ENCODE measurements at regions not wholly inside any gene's neighbourhood (a gene's known extent, or its start where the extent isn't known, plus 50 kb on each side); places are given as distances from the start of the nearest gene placed in this dataset.
A peak's percentile ranks its signal among the peaks of the same experiment; 100 is the strongest.

DNA sequence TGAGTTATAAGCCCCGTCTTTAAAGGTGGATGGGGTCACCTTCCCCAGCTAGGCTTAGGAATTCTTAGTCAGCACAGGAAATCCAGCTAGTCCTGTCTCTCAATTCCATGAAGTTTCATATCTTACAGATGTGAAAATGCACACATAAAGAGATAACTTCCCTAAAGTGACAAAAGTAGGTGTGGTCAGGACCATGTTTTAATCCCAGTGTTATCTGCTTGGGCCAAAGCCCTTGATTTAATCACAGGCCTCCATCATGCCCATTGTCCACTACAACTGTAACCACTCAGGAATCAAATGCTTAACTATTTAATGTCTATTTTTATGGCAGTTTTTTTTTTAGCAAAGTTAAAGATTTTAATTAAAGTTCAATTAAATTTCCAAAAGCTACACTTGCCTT, 194.4 kb upstream of the BTG1 start:
- DNase-seq, result no peak

DNA sequence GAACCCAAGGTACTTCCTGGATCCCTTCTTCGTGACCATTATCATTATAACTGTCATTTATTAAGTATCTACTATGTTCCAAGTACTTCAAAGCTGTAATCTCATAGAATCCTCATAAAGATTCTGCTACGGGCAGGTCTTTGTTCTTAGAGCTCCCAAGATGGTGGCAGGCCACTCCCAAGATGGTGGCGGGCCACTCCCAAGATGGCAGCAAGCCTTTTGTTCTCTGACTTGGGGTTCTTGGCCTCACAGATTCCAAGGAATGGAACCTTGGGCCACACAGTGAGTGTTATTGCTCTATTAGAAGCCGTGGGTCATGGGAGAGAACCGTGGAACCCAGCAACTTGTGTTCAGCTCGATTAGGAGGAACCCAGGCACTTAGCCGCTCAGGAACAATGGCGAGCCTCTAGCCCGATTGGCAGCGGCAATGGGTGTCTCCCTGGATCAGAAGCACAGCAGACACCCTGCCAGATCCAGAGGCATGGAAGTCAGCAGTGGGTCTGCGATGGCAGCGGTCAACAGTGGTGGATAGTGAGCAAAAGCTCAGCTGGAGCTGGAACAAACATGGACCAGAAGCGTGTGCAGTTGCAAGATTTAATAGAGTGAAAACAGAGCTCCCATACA, 193.7 kb upstream of the BTG1 start:
- no peak for DNase-seq

DNA sequence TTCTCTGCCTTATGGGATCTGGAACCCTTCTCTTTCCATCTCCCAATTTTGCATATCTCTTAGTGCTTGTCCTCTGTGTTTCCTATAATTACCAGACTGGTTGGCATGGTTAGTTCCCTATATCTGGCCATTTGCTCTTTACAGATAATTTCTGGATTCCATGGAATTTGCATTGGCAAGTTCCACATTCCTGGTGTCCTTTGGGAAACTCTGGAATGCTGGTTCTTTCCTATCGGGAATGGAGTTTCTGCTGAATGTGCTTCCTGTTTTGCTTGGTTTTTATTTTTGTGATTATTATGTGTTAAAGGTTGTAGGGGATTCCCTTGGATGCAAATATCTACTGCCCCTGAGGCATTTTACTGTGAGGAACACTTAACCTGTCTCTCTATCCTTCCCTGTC, 193.0 kb upstream of the BTG1 start:
- DNase-seq, result no peak

DNA sequence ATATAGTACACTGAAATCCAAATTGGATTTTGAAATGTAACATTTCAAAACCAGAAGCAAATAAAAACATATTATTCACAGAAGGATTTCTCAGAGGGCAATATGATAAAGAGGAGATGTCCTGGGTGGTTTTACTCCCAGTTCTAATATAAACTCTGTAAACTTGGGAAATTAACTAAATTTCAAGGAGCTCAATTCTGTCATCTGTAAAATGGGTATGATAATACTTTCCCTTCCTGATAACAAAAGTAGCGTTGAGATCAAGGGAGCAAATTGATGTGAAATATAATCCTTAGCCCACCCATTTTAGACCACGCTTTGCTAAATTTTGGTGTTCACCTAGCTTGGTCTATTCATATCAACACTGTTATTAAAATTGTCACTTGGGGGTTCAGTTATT, 192.5 kb upstream of the BTG1 start:
- no peak for DNase-seq

GRCh38 chr12:92337128-92337527, 191.5 kb upstream of the BTG1 start:
- DNase-seq, result no peak

DNA sequence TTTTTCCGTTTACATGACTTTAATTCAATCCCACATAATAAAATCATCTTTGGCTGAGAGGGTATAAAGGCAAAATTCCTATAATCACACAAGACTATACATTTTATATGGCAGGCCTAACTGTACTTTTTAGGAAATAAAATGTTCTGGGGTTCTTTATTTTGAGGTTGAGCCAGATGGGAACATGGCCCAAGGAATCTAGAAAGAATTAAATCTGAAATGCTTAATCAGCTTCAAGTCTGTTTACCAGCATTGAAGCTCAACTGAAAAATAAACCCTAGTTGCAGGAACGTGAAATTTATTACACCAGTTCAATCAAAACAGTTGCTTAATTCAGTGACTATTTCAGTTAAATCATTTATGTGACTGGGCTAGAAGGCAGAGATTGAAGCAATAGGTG, 191.0 kb upstream of the BTG1 start:
- DNase-seq, result no peak

DNA sequence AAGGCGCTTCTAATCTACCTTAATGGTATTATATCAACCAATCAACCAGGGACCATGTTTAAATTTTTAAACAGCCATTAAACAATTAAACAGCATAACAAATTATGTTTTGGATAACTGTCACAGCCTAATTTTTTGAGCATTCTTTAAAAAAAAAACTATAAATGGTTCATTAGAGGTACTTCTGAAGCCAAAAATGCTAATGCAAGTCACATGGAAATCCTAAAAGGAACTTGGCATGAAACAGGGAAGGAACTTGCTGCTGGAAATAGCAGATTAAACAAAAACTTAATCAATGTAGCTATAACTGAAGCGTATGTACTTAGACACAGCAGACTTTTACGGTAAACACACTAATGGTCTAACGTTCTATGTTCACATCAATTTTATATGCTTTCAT, 190.2 kb upstream of the BTG1 start:
- no peak for DNase-seq

DNA sequence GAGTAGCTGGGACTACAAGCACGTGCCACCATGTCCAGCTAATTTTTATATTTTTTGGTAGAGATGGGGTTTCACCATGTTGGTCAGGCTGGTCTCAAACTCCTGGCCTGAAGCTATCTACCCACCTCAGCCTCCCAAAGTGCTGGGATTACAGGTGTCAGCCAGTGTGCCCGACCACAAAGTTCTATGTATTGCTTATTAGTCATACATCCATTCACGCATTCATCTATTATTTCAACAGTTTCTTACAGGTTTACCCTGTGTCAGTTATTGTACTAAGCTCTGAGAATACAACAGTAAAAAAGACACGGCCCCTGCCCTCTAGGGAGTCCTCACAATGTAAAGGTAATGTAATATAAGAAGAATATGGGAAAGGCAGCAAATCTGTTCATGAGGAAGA, 188.9 kb upstream of the BTG1 start:
- no peak for DNase-seq

- no peak for DNase-seq
These were observed 186.9 kb upstream of the BTG1 start for GRCh38 chr12:92332552-92332951.

DNA sequence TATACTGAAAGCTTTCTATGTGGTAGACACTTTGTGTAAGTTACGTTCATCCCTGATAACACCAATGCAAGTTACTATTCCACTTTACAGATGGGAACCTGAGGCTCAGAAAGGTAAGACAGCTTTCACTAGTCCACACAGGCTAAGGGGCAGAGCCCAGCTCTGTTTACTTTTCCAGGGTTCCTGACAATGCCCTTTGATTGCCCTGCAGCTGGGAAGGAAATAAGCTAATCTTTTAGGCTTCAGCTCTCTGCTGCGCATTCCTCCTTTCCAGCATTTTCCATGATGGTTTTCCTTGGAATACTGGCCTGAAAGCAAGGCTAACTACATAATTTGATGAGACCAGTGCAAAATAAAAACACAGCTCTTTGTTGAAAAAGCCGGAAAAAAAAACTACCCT, 185.7 kb upstream of the BTG1 start:
- DNase-seq, result no peak

- no peak for DNase-seq
These were observed 185.0 kb upstream of the BTG1 start for GRCh38 chr12:92330654-92331053.

GRCh38 chr12:92326877-92327276, 181.2 kb upstream of the BTG1 start:
- DNase-seq, result no peak

GRCh38 chr12:92324849-92325500, 179.3 kb upstream of the BTG1 start:
- no peak for DNase-seq

- DNase-seq, result no peak
These were observed 166.9 kb upstream of the BTG1 start for GRCh38 chr12:92312463-92312964.

DNA sequence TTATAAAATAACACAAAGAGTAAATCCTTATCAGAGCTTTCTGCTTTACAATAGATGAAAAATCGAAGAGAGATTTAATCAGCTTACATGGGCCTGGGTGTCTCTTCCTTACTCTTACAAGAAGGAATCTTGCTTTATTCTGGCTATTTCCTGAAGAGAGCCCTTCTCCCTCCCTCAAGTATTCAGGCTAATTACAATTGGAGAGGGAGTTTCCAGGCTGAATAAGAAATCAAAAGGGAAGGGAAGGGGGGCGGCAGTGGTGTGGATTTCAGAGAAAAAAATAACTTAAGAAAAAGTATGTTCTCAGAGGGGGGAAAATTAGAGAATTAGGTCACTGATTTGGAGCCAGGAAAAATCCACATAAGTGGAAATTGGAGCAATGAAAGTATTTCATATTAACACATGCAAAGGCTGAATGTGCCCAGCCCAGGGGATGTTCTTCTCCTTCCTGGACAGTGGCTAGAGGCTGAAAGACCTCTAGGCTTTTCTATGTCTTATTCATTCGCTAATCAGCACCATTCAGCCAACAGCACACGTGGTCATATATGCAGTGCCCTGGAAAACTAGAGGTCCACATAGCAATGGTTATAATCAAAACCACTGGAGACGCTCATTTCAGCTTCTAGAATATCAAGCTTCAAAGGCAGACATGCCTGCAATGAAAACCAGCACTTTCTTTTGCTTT, 158.9 kb upstream of the BTG1 start:
- no peak for DNase-seq

GRCh38 chr12:92302041-92302829, 156.6 kb upstream of the BTG1 start:
- DNase-seq, result no peak

GRCh38 chr12:92301356-92301755, 155.7 kb upstream of the BTG1 start:
- no peak for DNase-seq

DNA sequence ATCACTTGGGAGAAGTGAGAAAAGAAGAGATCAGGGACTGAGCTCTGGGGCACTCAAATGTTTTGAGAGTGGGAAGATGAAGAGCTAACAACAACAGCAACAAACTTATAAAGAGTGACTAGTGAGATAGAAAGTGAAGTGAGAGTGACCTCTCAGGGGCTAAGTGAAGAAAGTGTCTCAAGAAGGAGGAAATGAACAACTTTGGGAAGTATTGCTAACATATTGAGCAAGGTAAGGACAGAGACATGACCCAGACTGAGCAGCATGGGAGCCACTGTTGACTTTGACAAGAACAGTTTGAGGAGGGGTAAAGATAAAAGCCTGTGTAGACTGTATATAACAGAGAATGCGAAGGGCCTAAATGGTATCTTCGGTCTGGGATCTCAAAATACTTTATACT, 155.1 kb upstream of the BTG1 start:
- DNase-seq, result no peak

DNA sequence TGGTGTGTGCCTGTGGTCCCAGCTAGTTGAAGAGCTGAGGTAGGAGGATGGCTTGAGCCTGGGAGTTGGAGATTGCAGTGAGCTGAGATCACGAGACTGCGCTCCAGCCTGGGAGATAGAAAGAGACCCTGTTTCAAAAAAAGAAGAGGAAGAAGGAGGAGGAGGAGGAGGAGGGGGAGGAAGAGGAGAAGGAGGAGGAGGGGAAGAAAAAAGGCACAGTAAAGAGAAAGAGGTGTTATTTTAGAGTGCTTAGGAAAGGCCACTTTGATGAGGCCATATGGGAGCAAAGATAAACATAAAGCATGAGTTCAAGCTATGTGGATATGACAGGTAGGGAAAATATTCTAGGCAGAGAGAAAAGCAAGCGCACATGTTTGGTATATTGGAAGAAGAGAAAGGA, 154.1 kb upstream of the BTG1 start:
- DNase-seq, result no peak

DNA sequence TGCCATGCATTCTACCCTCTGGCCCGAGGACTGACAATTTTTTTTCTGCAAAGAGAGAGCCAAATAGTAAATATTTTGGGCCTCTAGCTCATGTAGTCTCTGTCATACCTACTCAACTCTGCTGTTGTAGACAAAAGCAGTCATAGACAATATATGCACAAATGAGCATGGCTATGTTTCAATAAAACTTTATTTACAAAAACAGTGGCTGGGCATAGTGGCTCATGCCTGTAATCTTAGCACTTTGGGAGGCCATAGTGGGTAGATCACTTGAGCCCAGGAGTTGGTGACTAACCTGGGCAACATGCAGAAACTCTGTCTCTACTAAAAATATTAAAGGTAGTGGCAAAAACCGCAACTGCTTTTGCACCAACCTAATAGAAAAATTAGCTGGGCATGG, 153.7 kb upstream of the BTG1 start:
- DNase-seq, result no peak

- DNase-seq, result peak; percentile 41
These were observed 152.5 kb upstream of the BTG1 start for GRCh38 chr12:92297932-92298696.

DNA sequence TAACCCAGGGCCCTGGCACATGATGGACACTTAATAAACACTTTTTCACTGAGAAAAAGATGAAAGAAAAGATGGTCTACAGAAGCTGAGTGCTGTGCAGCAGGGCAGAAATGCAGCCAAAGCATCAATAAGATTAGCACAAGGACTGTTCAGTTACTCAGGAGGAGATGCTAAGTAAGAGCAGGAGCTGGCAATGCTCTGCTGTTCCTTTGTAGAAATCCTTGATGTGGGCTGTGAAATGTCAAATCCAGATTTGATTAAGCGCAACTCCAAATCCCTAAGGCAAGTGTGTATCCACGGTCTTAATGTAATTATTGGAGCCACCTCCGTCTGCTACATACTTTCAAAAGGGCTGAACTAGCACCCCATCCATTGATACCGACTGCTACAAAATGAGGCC, 151.8 kb upstream of the BTG1 start:
- DNase-seq, result no peak

DNA sequence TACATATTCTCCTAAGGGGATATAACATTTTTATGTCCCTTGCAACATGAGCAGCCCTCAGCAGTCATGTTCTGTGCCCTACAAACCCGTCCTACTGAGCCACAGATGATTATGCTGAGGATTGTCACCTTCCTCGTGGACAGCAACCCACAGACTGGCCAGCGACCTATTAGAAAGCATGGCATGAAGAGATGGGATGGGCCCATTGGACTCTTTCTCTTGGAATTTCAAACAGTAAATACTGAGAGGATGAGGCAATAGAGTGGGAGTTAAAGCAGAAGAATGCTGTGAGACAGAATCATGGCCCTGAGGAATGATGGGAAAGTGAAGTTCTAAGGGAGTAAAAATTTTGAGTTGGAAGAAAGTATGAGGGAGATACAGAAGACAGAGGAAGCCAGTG, 149.9 kb upstream of the BTG1 start:
- DNase-seq, result no peak

All from CD4-positive, alpha-beta T cell treated with Interleukin-21 for 1 hour (primary cell).